Transverse colon (tissue), 4 donors: ENCODE measurements at regions not wholly inside any gene's neighbourhood (a gene's known extent, or its start where the extent isn't known, plus 50 kb on each side); places are given as distances from the start of the nearest gene placed in this dataset.

Experiments
- DNase-seq: peaks from one replicate; pipeline ENCODE4 v3.0.0-alpha.2; 2019
- H3K27ac ChIP-seq, 4 donors: fragments of 200-600 bp; sonication (generic); 2 replicates each; pipeline ENCODE4 v1.5.1; 2016 to 2018; ENCODE audit warnings: inconsistent platforms in 4 of 4
- H3K27me3 ChIP-seq: fragments of 200-600 bp; sonication (generic); 2 replicates; pipeline ENCODE4 v1.5.1; 2017; ENCODE audit warnings: inconsistent platforms
- H3K36me3 ChIP-seq, 4 donors: fragments of 200-600 bp; sonication (generic); 2 replicates each; pipeline ENCODE4 v1.5.1; 2017 to 2019; ENCODE audit warnings: inconsistent platforms in 4 of 4
- H3K4me1 ChIP-seq, 4 donors: fragments of 200-600 bp; sonication (generic); 2 replicates each; pipeline ENCODE4 v1.5.1; 2017 to 2020; ENCODE audit warnings: inconsistent platforms in 4 of 4
- H3K4me3 ChIP-seq, 4 donors: fragments of 200-600 bp; sonication (generic); 1 replicate in 1 of 4; 2 replicates in 3 of 4; pipeline versions ENCODE4 v1.5.1 to v1.6.1; 2017 to 2019; ENCODE audit warnings: inconsistent platforms in 4 of 4
- H3K9me3 ChIP-seq, 2 donors: fragments of 200-600 bp; sonication (generic); 2 replicates each; pipeline ENCODE4 v1.5.1; 2017 to 2019; ENCODE audit warnings: inconsistent platforms in 2 of 2
- EP300 ChIP-seq: sonication (generic); formaldehyde crosslinking; IDR thresholded peaks from one replicate; pipeline ENCODE4 v1.6.1; 2017; ENCODE audit warnings: antibody characterized with exemption, low read depth
- POLR2A ChIP-seq: fragments of 450-650 bp; IDR thresholded peaks from one replicate; pipeline ENCODE4 v1.6.1; 2016; ENCODE audit warnings: antibody characterized with exemption, mild to moderate bottlenecking, moderate library complexity
- POLR2AphosphoS5 ChIP-seq, 3 donors: sonication (generic); formaldehyde crosslinking; IDR thresholded peaks; one replicate each; pipeline ENCODE4 v1.6.1; 2016; ENCODE audit warnings: antibody characterized with exemption in 3 of 3
- WGBS, 2 donors: methylation state at CpG; one replicate each; pipeline ENCODE4 v1.1.5; 2018; ENCODE audit warnings: low coverage in 1 of 2; 5-methylcytosine and 5-hydroxymethylcytosine counted together
- in situ Hi-C, 4 donors: fragments of 200-750 bp; cut with MboI; loops; one replicate each; pipeline versions ENCODE4 v1.15.0 to v1.15.1; 2017; ENCODE audit warnings: low sequenced_read_pairs in 3 of 4, low pct_ligation_motif_present in 1 of 4, low pct_unique_long_range_greater_than_20kb in 1 of 4
- intact Hi-C: fragments of 100-400 bp; cut with DNase I; formaldehyde crosslinking; loops from one replicate; pipeline ENCODE4 v1.15.1; 2023; ENCODE audit warnings: low total_unique reads
- TF ChIP-seq, protein P1 (sequence below), 5 experiments: fragments of 200-600 bp in 3 of 5; fragments of 450-650 bp in 2 of 5; sonication (generic) in 3 of 5; IDR thresholded peaks; 1 replicate in 2 of 5; 2 replicates in 3 of 5; pipeline ENCODE4 v1.5.1; 2016 to 2017; ENCODE audit warnings: antibody characterized with exemption in 5 of 5, inconsistent platforms in 3 of 5, mild to moderate bottlenecking in 2 of 5, moderate library complexity in 1 of 5

DNA sequence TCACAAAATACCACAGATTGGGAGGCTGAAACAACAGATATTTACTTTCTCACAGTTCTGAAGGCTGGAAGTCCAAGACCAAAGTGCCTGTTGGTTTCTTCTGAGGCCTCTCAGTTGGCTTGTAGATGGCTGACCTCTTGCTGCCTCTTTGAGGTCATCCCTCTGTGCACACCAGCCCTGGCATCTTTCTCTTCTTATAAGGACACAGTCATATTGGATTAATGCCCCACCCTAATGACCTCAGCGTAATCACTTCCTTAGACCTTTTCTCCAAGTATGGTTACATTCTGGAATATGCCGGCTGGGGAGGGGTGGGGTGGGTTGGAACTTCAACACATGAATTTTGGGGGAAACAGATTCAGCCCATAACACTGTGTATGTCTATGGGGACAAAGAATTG lies 116.2 kb upstream of the LNX1 start:
- in situ Hi-C loops = loop anchor here in 3 of 4 donors (25.0 kb wide), 3 partner anchors 205 to 530 kb away; partner anchors contain the start of gene PDGFRA (in 1 of the 3)
- intact Hi-C loops = no loop called here
- Histone ChIP-seq H3K27ac (no peak overlapping the region), H3K4me3 (no peak overlapping the region), H3K9me3 (no peaks in the 10 kb centered on the region), H3K4me1 (peaks cover 5 to 18% (median 11%) of the 10 kb centered on the region in 4 donors), H3K27me3 (no peaks in the 10 kb centered on the region), H3K36me3 (no peaks in the 10 kb centered on the region)
- 88 to 89% methylated on average over 1 to 2 of the region's 2 CpGs for WGBS, 2 donors
- TF ChIP-seq, protein P1, sequence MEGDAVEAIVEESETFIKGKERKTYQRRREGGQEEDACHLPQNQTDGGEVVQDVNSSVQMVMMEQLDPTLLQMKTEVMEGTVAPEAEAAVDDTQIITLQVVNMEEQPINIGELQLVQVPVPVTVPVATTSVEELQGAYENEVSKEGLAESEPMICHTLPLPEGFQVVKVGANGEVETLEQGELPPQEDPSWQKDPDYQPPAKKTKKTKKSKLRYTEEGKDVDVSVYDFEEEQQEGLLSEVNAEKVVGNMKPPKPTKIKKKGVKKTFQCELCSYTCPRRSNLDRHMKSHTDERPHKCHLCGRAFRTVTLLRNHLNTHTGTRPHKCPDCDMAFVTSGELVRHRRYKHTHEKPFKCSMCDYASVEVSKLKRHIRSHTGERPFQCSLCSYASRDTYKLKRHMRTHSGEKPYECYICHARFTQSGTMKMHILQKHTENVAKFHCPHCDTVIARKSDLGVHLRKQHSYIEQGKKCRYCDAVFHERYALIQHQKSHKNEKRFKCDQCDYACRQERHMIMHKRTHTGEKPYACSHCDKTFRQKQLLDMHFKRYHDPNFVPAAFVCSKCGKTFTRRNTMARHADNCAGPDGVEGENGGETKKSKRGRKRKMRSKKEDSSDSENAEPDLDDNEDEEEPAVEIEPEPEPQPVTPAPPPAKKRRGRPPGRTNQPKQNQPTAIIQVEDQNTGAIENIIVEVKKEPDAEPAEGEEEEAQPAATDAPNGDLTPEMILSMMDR (IDR thresholded peaks at IDR 0.05) = no peak
- no peak for TF ChIP-seq POLR2A
- no peak for TF ChIP-seq POLR2AphosphoS5 (IDR thresholded peaks at IDR 0.05)
- TF ChIP-seq EP300 = no peak
- no peak for DNase-seq

DNA sequence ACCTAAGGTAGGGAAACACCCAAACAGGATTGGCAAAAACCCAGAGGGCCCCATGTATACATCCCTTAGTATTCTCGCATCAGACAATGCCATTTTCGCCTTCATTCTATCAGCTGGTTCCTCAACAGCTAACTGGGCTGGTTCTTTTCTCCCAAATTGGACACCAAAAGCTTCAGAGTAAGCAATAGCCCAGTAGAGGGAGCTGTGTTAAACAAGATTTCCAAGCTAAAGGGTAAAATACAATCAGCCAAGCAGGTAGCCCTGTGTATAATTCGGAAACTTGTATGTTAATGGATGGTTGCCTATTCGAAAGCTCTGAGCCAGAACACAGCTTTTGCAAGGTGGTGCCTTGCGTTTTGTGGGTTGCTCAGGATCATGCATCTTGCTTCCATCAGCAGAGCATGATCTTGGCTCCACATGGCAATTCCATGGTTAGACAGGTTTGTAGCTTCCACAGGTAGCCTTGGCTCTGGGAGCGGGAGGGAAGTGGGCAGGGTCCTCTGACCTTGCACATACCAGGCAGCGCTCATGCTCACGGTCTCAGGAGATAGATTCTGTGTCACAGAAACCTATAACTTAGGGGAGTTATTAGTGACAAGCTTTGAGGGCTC lies 115.2 kb upstream of the LNX1 start:
- TF ChIP-seq, protein P1 (IDR thresholded peaks at IDR 0.05) = peak; percentile 44 to 57 (median 49)
- TF ChIP-seq POLR2AphosphoS5 (IDR thresholded peaks at IDR 0.05) (no peak), EP300 (no peak), POLR2A (no peak)
- intact Hi-C loops = no loop called here
- no peaks in the 10 kb centered on the region for H3K9me3 ChIP-seq
- peaks cover 5 to 22% (median 14%) of the 10 kb centered on the region in 4 donors for H3K4me1 ChIP-seq
- H3K36me3 ChIP-seq = no peaks in the 10 kb centered on the region
- in situ Hi-C loops = loop anchor here in 3 of 4 donors (25.0 kb wide), 3 partner anchors 206 to 531 kb away; partner anchors contain the start of gene PDGFRA (in 1 of the 3)
- 65% methylated on average over 8 of the region's 8 CpGs; no CpG with 5 or more reads in 1 of the 2 donors for WGBS, 2 donors
- H3K27ac ChIP-seq = peak overlapping the region in 1 of 4 donors; percentile 3
- no peak overlapping the region for H3K4me3 ChIP-seq
- H3K27me3 ChIP-seq = no peaks in the 10 kb centered on the region
- no peak for DNase-seq

DNA sequence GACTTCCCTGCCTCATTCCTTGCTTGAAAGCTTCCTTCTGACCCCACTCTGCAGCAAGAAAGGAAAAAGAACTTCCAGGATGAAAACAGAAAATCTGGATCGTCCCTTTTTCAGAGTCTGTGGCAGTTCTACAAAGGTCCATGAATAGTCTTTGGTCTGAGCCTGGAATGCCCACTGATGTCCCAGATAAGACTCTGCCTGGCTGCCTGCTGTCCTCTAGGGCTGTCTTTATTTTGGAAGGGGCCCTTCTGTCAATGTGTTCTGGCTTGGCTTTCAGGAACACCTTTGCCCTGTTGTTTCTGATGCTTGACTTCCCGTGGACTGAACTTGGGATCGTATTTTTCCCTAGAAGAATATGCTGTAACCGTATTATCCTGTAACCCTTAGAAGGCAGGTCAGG lies 114.7 kb upstream of the LNX1 start:
- H3K36me3 ChIP-seq = no peaks in the 10 kb centered on the region
- H3K9me3 ChIP-seq = no peaks in the 10 kb centered on the region
- peaks cover 5 to 22% (median 14%) of the 10 kb centered on the region in 4 donors for H3K4me1 ChIP-seq
- 42 to 48% methylated on average over 3 to 4 of the region's 4 CpGs for WGBS, 2 donors
- H3K27ac ChIP-seq = peak overlapping the region in 1 of 4 donors; percentile 3
- in situ Hi-C loops (loop anchor here in 3 of 4 donors (25.0 kb wide), 3 partner anchors 206 to 531 kb away; partner anchors contain the start of gene PDGFRA (in 1 of the 3)), intact Hi-C loops (no loop called here)
- DNase-seq = no peak
- no peaks in the 10 kb centered on the region for H3K27me3 ChIP-seq
- no peak overlapping the region for H3K4me3 ChIP-seq
- TF ChIP-seq, protein P1 (IDR thresholded peaks at IDR 0.05) = no peak
- TF ChIP-seq EP300 = no peak
- no peak for TF ChIP-seq POLR2A
- TF ChIP-seq POLR2AphosphoS5 (IDR thresholded peaks at IDR 0.05) = no peak

DNA sequence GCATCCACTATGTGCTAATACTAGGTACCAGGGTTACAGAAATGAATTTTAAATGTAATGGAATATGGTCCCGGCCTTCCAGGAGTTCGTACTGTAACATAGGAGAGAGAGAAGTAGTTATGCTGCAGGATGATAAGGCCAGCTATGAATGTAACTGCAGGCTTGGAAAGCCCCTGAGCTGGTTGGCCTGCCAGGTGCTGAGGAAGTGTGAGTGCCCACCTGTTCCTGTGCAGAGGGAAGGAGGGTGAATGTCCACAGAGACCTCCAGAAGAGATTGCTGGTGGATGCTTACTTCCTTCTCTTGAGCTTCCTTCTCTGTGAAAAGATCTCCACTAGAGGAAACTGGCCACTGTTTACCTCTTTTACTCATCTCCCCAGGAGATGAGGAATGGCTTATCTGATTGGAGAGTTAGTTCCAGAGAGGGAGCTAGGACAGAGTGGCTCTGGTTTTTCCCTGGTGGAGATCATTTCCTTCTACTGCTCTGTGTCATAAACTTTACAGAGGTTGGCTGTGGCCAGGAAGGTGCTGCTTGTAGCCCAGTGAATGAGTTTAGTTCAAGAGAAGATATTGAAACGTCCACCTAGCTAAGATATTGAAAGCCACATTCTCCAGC lies 114.0 kb upstream of the LNX1 start:
- intact Hi-C loops (no loop called here), in situ Hi-C loops (loop anchor here in 3 of 4 donors (25.0 kb wide), 3 partner anchors 207 to 532 kb away; partner anchors contain the start of gene PDGFRA (in 1 of the 3))
- 72 to 79% methylated on average over 3 of the region's 3 CpGs for WGBS, 2 donors
- DNase-seq = no peak
- Histone ChIP-seq H3K4me1 (peaks cover 5 to 22% (median 14%) of the 10 kb centered on the region in 4 donors), H3K9me3 (no peaks in the 10 kb centered on the region), H3K27ac (no peak overlapping the region), H3K36me3 (no peaks in the 10 kb centered on the region), H3K4me3 (no peak overlapping the region), H3K27me3 (no peaks in the 10 kb centered on the region)
- TF ChIP-seq EP300 (no peak), POLR2AphosphoS5 (IDR thresholded peaks at IDR 0.05) (no peak), POLR2A (no peak)
- TF ChIP-seq, protein P1 (IDR thresholded peaks at IDR 0.05) = no peak
